ENCODE measurements at regions not wholly inside any gene's neighbourhood (a gene's known extent, or its start where the extent isn't known, plus 50 kb on each side); places are given as distances from the start of the nearest gene placed in this dataset.

DNA sequence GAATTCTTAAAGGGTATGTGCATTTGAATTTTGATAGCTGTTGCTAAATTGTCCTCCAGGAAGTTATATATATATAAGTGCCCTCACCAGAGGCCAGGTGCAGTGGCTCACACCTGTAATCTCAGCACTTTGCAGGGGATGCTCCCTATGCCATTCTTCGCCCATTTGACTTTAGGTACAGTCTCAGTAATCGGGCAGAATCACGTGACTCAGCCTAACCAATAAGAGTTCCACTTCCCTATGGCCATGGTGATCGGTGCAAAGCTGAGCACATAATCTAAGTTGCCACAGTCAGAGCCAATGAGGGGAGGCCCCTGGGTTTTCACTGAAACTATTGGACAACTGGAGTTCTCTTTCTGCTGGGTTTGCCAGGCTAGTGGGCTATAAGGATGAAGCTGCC lies 274.6 kb upstream of the TBX3 start:
- TF ChIP-seq, protein P1, sequence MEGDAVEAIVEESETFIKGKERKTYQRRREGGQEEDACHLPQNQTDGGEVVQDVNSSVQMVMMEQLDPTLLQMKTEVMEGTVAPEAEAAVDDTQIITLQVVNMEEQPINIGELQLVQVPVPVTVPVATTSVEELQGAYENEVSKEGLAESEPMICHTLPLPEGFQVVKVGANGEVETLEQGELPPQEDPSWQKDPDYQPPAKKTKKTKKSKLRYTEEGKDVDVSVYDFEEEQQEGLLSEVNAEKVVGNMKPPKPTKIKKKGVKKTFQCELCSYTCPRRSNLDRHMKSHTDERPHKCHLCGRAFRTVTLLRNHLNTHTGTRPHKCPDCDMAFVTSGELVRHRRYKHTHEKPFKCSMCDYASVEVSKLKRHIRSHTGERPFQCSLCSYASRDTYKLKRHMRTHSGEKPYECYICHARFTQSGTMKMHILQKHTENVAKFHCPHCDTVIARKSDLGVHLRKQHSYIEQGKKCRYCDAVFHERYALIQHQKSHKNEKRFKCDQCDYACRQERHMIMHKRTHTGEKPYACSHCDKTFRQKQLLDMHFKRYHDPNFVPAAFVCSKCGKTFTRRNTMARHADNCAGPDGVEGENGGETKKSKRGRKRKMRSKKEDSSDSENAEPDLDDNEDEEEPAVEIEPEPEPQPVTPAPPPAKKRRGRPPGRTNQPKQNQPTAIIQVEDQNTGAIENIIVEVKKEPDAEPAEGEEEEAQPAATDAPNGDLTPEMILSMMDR (IDR thresholded peaks at IDR 0.05) = no peak
- TF ChIP-seq POLR2A (IDR thresholded peaks at IDR 0.05) = no peak

Measured in Peyer's patch (tissue), 4 donors.